PC-9 (cell line): ENCODE measurements at regions not wholly inside any gene's neighbourhood (a gene's known extent, or its start where the extent isn't known, plus 50 kb on each side); places are given as distances from the start of the nearest gene placed in this dataset.

Source experiments
- EZH2 ChIP-seq: fragments of 200-600 bp; sonication (generic); IDR thresholded peaks from 2 replicates; pipeline ENCODE4 v1.8.0; 2017; ENCODE audit warnings: antibody characterized with exemption, low read depth
- TF ChIP-seq, protein P1 (sequence below): fragments of 200-600 bp; sonication (generic); conservative IDR thresholded peaks from 2 replicates; pipeline ENCODE4 v1.6.1; 2017; ENCODE audit warnings: mixed run types, antibody characterized with exemption, mild to moderate bottlenecking, moderate library complexity

DNA sequence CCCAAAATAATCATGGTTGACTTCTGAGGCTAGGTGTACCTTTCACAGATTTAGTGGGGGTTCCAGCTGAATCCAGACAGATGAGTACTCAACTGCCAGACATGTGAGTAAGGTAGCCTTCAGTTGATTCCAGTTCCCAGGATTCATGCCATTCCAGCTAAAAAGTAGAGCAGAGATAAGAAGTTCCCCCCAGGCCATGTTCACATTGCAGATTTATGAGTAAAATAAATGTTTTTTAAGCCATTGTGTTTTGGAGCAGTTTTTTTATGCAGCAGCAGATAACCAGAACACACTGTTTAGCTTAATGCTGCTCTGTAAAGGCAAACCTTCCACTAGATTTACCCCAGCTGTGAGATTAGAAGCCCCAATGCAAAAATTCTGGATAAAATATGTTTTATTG lies 245.0 kb downstream of the RFPL4B start:
- TF ChIP-seq, protein P1, sequence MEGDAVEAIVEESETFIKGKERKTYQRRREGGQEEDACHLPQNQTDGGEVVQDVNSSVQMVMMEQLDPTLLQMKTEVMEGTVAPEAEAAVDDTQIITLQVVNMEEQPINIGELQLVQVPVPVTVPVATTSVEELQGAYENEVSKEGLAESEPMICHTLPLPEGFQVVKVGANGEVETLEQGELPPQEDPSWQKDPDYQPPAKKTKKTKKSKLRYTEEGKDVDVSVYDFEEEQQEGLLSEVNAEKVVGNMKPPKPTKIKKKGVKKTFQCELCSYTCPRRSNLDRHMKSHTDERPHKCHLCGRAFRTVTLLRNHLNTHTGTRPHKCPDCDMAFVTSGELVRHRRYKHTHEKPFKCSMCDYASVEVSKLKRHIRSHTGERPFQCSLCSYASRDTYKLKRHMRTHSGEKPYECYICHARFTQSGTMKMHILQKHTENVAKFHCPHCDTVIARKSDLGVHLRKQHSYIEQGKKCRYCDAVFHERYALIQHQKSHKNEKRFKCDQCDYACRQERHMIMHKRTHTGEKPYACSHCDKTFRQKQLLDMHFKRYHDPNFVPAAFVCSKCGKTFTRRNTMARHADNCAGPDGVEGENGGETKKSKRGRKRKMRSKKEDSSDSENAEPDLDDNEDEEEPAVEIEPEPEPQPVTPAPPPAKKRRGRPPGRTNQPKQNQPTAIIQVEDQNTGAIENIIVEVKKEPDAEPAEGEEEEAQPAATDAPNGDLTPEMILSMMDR = no peak
- TF ChIP-seq EZH2 = no peak
